SHP77 treated with DMSO at 0.1 percent for 48 hours (cell line): ENCODE measurements at regions not wholly inside any gene's neighbourhood (a gene's known extent, or its start where the extent isn't known, plus 50 kb on each side); places are given as distances from the start of the nearest gene placed in this dataset.

ENCODE experiments used
- DNase-seq: peaks from one replicate; lab custom pipeline; 2025; lab: John Stamatoyannopoulos, UW

DNA sequence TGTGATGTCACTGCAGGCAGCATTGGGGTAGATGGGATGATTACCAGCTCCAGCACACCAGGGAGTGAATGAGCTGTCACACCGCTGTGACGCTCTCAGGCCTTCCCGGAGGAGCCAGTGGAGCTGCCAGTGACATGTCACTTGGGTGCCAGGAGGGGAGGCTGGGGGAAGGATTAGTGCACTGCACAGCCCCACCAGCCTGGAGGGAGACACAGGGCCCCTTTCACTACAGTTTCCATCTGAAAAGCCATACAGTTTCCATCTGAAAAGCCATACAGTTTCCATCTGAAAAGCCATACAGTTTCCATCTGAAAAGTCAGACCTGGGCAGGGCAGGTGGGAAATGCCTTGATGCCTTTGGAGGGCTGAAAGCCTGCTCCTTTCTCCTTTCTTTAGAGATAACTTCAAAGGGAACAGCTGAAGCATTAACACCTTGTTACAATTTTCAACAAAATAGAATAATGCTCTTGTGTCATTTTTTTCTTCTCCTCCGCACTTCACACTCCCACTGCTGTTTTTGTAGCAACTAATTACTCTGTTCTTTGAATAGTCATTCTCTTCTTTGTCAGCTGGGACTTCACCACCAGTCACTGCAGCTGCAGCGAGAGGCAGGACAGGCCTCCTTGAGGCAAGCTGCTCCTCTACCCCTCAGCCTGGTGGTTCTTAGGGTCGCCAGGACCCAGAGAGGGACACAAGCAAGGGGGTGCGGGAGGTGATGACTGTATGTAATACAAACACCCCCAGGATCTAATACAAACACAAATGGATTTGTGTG is 256.9 kb upstream of the RGS6 start:
- no peak for DNase-seq

GRCh38 chr14:71675900-71676287 is 256.3 kb upstream of the RGS6 start:
- no peak for DNase-seq

- DNase-seq: no peak
These were observed 251.4 kb upstream of the RGS6 start for GRCh38 chr14:71680736-71681387.

- DNase-seq: no peak
These were observed 249.9 kb upstream of the RGS6 start for GRCh38 chr14:71682337-71682736.

- no peak for DNase-seq
These were observed 247.9 kb upstream of the RGS6 start for GRCh38 chr14:71684323-71684722.

GRCh38 chr14:71686677-71687076 is 245.6 kb upstream of the RGS6 start:
- DNase-seq: no peak

- no peak for DNase-seq
These were observed 244.9 kb upstream of the RGS6 start for GRCh38 chr14:71687166-71687831.

DNA sequence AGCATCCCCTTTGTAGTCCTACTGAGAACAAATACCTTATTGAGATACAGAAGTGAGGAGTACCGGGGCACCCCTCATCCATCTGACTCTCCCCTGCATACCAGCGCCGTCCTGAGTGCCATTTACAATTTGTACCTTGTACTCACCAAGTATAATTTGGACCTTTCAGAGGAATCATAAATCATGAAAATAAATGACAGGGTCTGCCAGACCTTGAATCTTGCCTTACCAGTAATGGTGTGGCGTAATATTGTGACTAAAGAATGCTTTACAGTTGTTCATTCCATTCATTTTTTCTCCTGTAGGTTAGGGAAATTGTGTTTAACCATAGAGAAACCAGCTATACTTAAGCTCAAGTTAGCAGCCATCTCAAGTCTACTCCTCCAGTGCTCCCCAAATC is 243.7 kb upstream of the RGS6 start:
- no peak for DNase-seq

DNA sequence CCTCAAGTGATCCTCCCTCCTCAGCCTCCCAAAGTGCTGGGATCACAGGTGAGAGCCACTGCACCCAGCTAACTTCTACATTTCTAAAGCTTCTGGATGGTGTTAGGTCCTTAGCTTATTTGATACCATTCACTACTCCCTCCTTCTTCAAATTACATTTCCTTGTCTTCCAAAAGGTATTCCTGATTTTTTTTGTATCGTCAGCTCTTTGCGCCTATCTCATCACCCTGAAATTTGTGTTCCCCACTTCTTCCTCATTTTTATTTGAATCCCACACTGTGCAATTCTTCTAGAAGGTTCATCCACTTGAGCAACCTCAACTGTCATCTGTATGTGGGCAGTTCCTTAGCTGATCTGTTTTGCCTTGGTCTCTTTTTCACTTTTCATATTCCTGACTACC is 241.8 kb upstream of the RGS6 start:
- DNase-seq: no peak

- DNase-seq: no peak
These were observed 239.7 kb upstream of the RGS6 start for GRCh38 chr14:71692496-71692895.

DNA sequence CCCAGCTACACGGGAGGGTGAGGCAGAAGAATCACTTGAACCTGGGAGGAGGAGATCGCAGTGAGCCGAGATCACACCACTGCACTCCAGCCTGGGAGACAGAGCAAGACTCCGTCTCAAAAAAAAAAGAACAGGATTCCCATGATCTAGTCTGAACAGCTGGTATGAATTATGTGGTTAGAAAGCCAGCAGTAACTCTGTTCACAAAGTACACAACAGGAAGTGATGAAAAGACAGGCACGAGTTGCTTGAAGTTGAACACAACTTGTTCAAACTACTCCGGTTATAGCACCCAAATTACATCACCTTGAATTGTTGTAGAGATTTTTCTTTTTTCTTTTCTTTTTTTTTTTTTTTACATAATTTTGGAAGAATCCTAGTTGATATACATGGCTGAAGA is 238.8 kb upstream of the RGS6 start:
- DNase-seq: no peak

GRCh38 chr14:71694591-71695530 is 237.4 kb upstream of the RGS6 start:
- DNase-seq: no peak

DNA sequence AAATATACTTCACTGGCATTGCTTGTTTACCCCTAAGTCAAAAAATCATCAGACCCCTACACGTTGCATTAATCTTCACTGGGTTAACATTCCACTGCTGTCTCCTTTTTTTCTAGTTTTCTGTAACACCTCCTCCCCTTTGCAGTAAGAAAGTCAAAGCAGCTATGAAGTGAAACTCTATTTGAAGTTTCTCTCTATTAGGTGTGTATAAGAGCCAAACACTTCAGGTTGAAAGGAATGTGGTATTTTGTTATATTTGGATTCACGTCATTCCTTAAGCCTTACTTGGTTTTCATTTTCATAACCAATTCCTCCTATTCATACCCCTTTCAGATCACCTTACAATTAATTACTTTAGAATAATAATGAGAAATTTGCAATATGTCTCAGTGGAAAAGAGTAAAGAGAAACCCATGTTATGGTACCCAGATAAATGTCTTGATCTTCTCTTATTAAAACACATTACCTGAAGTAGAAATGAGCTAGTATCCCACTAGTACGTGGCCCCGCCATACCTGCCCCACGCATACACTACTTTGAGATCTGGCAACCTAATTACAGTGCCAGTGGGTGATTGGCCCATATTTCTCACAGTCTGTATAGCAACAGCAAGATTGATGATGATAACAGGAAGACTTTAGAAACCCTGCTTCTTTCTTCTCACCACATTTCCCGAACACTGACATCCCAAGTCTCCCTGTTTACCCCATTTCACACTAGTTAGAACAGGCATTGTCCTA is 236.4 kb upstream of the RGS6 start:
- no peak for DNase-seq

- no peak for DNase-seq
These were observed 234.2 kb upstream of the RGS6 start for GRCh38 chr14:71698027-71698426.

DNA sequence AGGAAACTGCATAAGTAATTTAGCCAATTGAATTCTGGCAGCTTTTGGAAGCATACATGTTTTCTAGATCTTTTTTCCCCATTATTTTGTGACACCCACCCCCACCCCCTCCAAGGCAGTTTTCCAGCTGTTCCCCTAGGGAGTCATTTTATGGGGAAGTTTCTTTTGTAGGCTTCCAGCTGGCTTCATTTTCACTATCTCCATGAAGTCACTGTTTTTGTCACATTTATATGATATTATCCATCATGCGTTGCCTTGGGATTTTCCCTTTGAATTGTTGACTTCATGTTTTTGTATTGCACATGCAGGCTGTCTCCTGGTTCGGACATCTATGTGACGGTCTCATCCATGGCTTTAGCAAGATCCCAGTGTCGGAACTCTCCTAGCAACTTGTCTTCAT is 233.6 kb upstream of the RGS6 start:
- no peak for DNase-seq

DNA sequence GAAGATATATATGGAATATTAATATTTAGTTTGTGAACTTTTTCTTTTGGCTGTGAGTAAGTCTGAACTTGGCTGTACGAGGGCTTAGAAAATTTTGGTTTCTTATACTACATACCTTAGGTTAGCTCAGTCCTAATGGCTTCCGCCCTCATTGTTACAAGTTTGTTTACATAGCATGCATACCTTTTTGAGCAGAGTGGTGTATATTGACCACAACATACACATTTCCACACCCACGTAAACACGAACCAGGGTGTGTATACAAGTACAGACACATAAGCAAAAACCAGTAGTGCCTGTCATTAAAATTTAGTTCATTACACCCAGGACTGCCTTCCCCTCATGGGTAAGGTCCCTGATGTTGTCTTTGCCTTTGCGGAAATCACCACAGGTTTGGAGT is 230.2 kb upstream of the RGS6 start:
- DNase-seq: no peak

GRCh38 chr14:71702786-71703185 is 229.4 kb upstream of the RGS6 start:
- no peak for DNase-seq

GRCh38 chr14:71703477-71703876 is 228.8 kb upstream of the RGS6 start:
- DNase-seq: no peak

- DNase-seq: no peak
These were observed 228.0 kb upstream of the RGS6 start for GRCh38 chr14:71704210-71704609.

DNA sequence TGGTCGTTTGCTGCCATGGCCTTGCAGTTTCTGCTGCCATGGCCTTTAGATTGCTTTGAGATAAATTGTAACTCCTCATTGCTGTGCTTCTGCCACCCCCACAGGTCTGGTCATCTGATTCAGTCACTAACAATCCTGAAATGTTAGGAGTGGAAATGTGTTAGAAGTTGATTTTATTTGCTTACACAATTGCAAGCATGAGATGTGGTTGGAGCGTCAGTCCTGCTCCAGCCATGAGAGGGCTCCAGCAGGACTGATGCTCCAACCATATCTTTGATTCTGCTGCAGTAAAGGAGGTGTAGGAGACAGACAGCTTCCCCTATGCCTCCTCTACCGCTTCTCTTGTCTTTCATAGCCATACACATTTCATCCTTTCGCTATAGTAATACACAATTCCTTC is 226.8 kb upstream of the RGS6 start:
- no peak for DNase-seq

DNA sequence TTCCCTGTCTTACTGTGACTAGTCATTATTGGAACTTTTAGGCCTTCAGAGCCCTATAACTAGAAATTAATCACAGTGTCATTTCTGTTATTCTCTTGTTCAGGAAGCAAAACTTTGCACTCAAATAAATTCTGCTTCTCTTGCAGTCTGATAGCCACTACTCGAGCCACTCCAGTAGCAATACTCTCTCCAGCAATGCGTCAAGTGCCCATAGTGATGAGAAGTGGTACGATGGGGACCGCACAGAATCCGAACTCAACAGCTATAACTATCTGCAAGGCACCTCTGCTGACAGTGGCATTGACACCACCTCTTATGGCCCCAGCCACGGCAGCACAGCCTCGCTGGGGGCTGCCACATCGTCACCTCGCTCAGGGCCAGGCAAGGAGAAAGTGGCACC is 223.2 kb upstream of the RGS6 start:
- DNase-seq: no peak

DNA sequence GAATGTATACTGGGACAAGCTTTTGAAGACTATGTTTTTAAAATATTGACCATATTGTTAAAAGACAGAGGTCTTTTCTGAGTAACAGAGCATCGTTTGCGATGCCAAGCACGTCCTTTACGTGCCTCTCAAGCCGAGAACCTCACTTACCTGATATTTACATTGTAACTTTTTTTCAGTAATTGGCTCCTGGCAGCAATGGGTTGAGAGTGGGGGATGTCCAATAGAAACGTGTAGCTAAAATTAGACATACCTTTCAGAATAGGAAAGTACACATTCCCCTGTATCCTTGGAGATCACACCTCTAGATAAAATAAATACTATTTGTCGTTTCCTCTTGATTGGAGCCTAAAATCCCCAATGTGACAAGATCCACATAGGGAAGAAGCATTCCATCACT is 222.2 kb upstream of the RGS6 start:
- DNase-seq: no peak
